B cell (primary cell): ENCODE measurements at regions not wholly inside any gene's neighbourhood (a gene's known extent, or its start where the extent isn't known, plus 50 kb on each side); places are given as distances from the start of the nearest gene placed in this dataset.

Experiments
- CTCF ChIP-seq: fragments of 200-600 bp; IDR thresholded peaks from one replicate; pipeline ENCODE4 v1.8.0; 2022; ENCODE audit warnings: antibody characterized with exemption, mild to moderate bottlenecking
- EZH2 ChIP-seq: IDR thresholded peaks from 2 replicates; pipeline ENCODE4 v1.6.1; 2012; ENCODE audit warnings: borderline replicate concordance, low read depth, mild to moderate bottlenecking, moderate library complexity, low read length; ENCODE audit not compliant: insufficient read depth, poor library complexity, severe bottlenecking

DNA sequence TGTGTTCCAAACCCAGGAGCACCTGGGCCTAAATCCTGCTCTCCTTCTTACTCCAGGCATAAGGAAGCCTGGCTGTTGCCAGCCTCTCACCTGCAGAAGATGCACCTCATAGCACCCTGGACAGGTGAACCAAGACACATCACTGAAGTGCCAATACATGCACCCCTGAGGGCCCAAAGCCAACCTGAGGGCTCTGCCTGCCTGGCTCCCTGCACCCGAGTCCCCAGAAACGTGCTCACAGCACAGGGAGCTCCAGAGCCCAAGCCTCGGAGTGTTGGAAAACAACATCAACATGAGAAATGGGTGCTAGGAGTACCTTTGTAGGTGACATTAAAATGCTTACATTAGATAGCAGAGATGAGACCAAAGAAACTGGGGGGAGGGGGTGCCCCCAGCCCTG lies 96.3 kb upstream of the RAB6C start:
- TF ChIP-seq CTCF, result no peak
- no peak for TF ChIP-seq EZH2
